Stimulated activated CD4-positive, alpha-beta T cell treated with anti-CD3 and anti-CD28 coated beads, Interleukin-1b, Interleukin-23, amount 100 ng/mL, for 48 hours (primary cell): ENCODE measurements at regions not wholly inside any gene's neighbourhood (a gene's known extent, or its start where the extent isn't known, plus 50 kb on each side); places are given as distances from the start of the nearest gene placed in this dataset.
"Not testable (repeated sequence)": the region's sequence is repeated elsewhere in the genome, so short reads cannot be mapped to it uniquely, and the experiment has no call there.

Experiments used
- DNase-seq: peaks from one replicate; pipeline ENCODE4 v3.0.0-alpha.2; 2020

DNA sequence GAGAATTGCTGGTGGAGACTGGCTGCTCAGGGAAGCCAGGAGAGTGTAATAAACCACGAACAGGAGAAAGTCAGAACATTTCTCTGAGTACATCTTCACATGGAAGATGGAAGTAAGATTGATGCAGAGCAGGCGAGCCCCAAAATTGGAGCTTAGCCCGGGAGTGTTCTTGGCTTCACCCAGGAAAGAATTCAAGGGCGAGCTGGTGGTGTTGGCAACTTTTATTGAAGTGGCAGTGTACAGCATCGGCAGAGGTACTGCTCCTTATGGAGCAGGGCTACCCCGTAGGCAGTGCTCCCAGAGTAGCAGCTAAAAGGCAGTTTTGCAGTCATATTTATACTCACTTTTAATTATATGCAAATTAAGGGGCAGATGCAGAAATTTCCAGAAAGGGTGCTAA lies 281.4 kb upstream of the MEX3C start:
- no peak for DNase-seq

DNA sequence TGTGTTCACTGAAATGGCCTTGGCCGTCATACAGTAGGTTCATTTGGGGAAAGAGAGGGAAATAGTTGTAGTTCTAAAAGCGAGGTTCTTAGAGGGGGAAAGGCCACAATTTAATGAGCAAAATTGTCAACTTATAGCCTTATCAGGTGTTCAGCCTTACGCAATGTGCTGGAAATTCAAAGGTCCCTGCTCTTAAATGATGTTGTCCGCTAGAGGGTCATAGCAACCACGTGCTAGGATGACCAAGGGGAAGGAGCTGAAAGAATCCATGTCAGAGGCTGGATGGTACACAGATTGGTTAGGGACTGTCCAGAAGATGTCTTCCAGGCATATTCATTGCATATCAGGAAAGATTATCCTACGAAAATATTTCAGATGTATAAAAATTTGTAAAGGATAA lies 282.3 kb upstream of the MEX3C start:
- no peak for DNase-seq

DNA sequence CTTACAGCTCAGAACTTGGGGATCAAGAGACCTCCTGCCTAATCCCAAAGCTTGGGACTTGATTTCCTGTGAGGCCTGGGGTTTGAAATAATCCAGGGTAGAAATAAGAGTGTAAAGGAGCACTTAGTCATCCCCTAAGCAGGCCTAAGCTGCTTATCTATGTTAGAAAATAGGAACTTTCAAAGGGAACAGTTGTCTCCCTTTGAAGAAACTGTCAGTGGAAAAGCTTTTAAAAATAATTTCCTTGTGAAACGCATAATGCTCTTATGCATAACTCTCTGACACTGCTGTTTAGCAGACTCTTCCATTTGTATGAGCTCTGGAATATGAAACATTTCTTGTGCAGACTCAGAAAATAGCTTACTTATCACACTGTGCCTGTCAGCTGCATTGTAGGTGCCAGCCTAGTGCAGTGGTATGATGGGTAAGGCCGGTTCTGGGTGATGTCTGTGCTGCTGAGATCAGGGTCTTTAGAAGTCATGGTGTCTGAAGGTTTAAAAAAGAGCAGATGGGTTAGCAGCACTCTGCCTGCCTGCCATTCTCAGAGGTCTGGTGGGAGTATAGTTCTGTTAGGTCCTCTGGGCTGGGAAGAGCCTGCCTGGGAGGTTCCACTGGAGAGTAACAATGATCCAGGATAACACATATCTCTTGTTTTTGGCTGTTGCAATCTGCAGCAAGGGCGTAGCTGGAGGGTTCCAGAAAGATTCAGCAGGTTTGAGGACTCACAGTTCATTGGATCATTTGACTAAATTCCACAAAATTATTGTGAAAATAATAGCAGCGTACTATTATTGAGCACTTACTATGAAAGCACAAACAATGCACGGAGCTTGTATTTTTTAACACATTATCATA lies 283.2 kb upstream of the MEX3C start:
- no peak for DNase-seq

DNA sequence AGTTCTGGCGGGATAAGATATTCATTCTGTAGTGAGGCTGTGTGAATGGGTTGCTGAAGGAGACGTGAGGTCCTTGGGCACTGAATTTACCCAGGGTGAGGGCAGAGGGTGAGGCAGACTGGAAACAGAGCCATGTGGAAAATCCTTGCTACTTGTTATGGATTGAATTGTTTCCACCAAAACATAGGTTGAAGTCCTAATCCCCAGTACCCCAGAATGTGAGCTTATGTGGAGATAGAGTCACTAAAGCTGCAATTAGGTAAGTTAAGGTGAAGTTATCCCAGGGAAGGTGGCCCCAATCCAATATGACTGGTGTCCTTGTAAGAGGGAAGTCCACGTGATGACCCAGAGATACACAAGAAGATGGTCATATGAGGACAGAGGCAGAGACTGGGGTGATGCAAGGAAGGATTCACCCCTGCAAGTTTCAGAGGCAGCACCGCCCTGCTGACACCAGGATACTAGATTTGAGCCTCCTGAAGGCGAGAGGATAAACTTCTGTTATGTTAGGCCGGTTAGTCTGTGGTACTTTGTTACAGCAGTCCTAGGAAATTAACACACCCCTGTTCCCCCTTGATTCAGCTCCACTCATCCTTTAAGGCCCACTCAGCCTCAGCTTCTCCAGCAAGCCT lies 289.4 kb upstream of the MEX3C start:
- no peak for DNase-seq

DNA sequence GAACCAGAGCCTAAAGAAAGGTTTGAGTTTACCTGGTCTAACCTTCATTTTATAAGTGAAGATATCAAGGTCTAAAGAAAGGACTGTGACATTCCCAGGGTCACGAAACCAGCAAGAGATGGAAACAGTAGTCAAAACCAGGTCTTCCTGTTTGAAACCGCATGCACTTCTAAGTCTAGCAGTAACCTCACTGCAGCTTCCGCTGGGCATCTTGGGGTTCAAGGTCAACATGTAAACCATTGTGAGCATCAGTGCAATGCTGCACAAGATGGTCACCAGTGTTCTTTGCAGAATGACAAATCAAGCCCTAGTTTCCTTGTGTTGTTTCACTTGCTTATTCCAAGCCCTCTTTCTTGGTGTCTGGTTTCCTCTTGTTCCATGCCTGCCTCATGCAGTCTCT lies 292.9 kb upstream of the MEX3C start:
- no peak for DNase-seq

DNA sequence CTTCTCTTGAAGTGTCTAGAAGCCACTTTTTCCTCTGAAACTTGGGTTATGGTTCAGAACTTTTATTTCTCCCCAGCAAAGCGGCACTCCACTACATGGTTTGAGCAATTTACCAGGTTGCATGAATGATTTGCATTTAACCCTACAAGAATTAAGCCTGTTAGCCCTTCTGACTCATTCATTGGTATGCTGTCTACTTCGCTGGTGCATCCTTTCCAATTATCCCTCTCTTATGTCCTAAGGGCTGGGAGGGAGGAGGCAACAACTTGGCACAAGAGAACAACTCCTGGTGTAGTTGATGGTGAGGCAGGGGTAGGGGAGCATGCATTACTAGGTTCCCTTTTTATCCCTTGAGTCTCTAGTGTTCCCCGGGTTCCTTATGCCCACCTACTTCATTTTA lies 293.4 kb upstream of the MEX3C start:
- DNase-seq = no peak

DNA sequence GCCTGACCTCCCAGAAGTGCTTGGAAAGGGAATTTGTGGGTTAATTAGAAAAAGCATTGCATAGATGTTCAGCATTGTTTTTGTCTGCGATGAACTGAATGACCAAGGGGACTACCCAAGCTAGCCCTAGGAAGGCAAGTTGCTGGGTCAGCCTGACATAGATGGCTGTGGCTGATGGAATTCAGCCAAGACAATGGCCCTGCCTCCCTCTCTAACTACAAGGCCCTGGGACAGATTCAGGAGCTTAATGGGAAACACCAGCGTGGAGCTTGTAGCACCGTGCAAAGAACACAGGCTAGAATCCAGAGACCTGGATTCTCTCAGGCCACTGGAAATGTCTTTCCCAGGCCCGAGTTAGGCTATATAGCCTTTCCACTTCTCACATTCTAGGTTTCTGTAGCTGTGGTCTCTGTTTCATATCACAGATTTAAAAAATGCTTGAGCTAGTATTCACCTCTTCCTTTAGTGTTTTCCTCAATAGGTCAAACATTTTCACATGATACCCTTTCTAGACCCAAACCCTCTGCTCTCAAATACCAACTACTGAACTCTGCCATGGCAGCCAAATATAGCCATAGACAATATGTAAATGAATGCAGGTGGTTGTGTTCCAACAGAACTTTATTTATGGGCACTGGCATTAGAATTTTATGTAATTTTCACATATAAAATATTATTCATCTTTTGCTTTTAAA lies 294.3 kb upstream of the MEX3C start:
- no peak for DNase-seq

DNA sequence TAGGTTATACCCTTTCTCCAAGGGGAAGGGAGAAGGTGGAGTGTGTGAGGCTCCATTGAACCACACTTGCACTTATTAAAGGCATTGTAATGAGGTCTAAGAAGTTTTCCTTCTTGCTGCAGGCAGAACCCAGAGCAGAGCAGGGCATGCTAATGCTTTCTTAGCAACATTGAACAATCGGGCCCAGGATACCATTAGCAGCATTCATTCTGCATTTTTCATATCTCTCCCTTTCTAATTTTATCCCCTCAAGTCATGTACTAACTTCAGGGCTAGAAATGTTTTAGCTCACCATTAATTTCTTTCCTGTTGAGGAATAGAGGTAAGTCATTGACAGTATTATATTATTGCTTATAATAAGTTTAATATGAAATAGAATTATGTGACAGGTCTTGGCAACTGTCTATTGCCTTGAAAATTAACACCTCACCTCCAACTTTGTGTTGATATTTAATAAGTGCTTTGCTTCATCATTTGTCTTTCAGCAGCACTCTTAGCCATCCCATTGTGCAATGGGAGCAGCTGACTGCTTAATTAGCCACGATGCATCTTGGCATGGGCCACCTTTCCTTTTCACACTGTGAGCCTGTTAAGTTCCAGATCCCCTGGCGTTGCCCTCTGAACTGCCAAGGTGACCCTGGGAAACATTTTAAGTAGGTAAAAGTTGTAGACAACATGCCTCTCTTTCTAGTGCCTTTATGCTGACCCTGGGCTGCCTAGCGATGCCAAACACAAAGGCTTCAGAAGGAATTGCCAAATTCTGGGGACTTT lies 300.8 kb upstream of the MEX3C start:
- DNase-seq = no peak

DNA sequence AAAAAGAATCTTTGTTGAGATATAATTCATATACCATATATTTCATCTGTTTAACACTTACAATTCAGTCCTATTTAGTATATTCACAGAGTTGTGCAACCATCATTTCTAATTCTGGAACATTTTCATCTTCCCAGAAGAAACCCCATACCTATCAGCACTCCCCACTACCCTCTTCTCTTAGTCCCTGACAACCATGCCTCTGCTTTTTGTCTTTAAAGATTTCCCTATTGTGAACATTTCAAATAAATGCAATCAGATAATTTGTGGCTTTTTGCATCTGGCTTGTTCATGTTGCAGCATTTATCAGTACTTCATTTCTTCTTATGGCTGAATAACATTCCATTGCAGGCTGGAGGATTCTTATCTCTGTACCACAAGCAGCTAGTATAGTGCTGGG lies 305.9 kb upstream of the MEX3C start:
- no peak for DNase-seq

DNA sequence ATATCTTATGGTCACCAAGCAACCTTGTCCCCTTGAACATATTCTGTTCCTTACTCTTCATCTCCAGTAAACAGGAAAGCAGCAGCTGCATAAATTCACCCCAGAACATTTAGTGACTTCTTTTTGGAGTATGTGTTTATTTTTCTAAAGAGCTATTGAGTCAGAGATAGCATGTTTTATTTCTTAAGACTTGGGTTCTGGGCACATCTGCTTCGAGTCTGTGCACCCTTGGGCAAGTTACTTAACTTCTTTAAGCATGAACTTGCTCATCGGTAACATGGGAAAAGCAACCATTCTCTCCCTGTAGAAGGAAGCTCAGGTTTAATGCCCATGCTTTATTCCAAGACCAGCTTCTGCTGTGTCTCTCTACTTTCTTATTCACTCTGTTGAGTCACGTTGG lies 309.3 kb upstream of the MEX3C start:
- DNase-seq = no peak

DNA sequence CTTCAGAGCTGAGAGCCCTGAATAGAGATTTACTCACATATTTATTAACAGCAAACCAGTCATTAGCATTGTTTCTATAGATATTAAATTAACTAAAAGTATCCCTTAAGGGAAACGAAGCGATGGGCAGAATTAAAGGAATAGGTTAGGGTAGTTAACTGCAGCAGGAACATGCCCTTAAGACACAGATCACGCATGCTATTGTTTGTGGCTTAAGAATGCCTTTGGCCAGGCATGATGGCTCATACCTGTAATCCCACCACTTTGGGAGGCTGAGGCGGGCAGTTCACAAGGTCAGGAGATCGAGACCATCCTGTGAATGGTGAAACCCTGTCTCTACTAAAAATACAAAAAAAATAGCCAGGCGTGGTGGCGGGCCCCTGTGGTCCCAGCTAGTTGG lies 310.9 kb upstream of the MEX3C start:
- DNase-seq = not testable (repeated sequence)

DNA sequence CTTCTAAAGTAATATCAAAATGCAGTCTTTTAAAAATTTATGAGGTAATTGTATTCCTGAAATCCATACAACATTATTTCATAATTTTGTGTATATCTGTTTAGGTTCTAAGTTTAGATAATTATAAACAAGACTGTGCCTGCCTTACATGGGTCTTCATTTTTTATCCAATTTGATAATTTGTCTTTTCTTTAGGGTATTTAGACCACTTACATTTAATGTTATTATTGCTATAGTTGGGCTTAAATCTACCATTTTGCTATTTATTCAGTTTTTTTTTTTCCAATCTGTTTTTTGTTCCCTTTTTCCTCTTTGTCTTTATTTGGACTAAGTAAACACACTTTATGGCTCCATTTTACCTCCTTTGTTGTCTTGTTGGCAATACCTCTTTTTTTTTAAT lies 312.5 kb upstream of the MEX3C start:
- DNase-seq = no peak

DNA sequence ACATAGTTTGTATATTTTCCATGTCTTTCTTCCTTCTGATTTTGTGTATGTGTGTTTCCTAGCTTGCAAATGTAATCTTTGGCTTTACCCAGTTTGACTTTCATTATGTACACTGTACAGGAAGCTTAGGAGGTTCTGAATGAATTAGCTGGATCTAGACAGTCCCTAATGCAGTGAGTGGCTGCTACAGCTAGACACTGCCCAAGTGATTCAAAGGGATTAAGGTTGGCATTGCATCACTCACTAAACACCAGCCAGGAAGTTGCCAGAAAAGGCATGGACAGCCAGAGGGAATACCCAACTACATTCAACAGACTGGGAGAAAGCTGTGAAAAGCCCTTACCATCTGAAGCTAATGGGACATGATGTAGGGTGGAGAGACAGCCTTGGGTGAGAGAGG lies 316.0 kb upstream of the MEX3C start:
- no peak for DNase-seq

DNA sequence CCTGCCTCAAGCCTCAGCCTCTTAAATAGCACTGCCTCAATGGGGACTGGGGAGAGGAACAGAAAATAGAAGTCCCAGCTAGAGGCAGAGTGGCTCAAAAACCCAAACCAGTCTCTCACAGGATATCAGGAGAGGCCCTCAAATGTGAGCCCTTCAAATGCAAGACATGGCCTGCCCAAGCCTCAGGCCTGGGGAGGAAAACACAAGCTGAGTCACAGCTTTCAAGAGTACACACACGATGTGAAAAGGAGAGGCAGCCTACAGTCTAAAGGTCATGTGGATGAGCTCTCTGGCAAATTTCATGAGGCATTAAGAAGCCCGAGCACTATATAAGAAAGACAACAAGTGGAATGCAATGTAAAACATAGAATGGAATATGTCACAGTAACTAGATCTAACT lies 316.6 kb upstream of the MEX3C start:
- no peak for DNase-seq

DNA sequence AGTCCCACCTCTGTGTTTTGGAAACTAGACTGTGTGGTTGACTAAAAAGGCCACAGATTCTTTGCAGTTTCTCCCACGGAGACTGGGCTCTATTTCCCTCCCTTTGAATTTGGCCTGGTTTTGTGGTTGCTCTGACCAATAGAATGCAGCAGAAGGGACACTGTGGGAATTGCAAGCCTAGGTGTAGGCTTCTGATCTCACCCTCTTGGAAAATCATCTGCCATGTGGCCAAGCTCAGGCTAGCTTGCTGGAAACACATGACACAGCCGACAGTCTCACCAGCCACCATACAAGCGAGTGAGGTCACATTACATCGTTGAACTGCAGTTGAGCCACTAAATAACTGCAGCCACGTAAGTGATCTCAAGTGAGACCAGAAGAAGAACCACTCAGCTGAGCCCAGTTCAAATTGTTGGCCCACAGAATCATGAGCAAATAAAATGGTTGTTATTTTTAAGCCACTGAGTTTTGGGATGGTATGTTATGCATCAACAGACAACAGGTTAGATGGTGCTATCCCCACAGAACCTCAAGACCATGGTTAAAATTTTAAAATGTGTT lies 319.1 kb upstream of the MEX3C start:
- DNase-seq = no peak

DNA sequence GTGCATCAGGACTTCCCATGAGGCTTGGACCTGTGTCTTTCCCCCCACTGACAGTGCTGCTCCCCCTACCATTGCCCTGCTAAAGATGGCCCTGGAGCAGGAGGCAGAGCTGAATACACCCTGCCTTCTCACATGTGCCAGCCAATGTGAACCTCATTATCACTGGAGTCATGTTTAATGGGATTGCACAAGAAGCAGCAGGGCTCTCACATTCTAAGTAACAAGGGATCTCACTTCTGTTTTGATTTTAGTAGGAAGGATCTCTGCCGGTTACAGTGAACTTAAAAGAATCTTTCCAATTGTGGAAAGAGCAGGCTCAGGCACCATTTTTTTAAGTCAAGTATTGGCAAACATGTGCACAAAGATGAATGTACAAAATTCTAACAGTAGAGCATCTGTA lies 322.1 kb upstream of the MEX3C start:
- no peak for DNase-seq

DNA sequence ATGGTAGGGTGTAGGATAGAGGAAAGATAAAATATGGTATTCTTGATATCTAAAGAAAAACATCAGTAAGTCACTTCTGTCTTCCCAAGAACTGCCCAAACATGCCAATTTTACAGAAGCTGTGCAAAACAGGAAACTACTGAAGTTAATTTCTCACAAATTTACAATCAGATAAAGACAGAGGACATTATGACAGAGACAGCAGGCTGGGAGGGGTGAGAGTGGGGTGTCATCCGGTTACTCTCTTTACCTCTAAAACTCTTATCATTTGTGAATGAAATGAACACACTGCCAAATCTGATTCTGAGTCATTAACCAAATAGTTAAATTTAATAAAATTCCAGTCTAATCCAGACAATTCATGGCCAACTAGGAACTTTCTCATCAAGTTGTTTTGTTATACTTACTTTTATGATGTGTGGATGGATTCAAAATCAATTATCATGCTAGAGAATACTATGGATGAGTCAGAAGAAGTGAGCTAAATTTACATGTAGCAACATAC lies 323.2 kb upstream of the MEX3C start:
- no peak for DNase-seq

DNA sequence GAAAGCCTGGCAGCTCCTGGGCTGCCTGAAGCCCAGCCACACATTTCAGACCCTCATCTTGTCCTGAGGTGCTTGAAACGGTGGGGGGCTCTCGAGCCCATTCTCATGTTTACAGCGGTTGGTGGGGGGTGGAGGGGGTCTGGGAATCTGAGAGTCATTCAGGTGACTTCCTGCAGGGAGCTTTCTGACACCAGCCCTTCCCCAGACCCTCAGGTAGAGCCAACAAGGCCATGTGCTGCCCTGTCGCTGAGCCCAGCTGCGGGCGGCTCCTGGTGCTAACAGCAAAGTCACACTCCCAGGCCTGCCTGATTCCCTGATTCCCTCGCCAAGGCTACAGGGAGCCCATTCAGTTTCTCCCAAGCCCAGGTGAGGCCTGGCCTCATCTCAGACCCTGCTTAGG lies 324.9 kb upstream of the MEX3C start:
- no peak for DNase-seq

DNA sequence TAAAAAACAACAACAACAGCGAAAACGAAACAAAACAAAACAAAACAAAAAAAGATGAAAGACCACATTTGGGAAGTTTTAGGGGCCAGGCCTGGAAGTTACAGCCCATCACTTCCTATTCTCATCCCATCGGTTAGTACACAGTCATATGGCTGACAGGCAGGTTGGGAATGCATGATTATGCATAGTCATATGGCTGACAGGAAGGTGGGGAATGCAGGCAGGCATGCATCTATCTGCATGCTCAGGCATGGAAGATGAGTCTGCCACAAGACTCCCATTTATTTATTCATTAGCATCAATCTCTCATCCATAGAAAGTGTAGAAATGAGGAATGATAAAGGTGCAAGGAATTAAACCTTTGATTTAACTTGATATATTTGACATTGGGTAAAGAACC lies 325.3 kb upstream of the MEX3C start:
- no peak for DNase-seq

DNA sequence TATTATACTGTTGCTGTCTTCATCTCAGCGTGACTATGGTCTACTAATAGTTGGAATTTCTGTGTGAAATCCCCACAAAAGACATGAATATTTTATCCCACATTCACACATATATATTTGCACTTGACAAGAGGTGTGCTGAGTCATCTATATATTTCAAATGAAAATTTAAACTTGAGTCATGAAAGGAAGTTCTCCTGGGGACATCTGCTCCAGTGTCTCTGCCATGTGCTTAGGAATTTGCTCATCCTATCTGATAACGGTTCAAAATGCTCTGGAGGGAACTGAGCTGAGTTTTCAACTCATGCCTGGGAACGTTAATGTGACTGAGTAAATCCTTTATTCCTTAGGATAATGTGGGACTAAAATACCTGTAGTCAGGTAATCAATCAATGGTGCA lies 326.2 kb upstream of the MEX3C start:
- no peak for DNase-seq

DNA sequence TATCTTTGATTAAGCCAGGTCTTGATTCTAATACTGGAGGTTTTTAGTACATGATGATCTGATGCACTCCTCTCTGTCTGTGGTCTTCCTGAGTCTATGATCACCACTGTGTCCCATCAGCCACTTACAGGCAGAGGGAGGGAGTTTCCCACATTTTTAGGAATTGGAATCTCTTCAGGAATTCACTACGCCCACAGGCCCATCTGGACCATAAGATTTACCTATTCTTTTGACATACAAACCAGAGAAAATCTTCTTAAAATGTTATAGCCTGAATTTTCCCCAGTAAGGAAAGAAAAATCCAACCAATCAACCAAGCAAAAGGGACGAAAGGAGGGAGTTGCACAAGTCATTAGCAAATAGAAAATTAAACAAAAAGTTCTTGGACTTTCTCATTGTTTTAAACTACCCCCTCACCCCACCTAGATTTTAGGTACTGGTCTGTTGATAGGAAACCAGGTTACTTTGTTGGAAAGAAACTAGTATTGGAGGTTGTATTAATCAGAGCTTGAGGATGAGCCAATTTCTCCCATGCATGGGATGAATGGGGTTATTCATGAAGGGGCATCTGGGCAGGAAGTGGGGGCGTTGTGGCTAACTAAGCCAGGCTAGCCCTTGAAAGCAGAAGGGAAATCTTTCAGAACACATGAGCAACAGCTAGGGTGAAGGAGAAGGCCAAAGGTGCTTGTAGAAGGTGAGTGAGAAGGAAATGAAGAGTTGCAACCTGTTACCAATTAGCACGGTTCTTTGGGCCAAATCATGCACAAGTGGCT lies 328.2 kb upstream of the MEX3C start:
- no peak for DNase-seq

DNA sequence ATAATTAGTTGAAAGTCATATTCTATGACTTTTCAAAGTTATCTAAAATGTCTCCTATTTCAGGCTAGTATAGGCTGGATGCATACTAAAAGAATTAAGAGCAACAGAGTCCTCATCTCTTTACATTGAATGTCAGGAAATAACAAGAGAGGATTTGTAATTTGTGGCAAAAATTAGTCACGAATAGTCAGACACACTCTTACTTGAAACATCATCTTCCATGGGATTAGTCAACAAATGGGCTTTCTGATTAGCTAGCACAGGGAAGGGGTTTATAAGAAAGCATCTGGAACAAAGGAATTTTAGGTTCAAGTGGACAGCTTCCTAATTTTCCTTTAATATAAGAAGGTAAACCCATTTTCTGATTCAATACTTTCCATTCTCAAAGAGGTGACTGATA lies 330.3 kb upstream of the MEX3C start:
- no peak for DNase-seq
